SK-N-SH treated with all-trans-retinoic acid at 6 μM for 48 hours (cell line): ENCODE measurements at regions not wholly inside any gene's neighbourhood (a gene's known extent, or its start where the extent isn't known, plus 50 kb on each side); places are given as distances from the start of the nearest gene placed in this dataset.
"Not testable (repeated sequence)": the region's sequence is repeated elsewhere in the genome, so short reads cannot be mapped to it uniquely, and the experiment has no call there.

Experiments used
- ATAC-seq: fragments of 200-7000 bp; cut with Tn5 transposase; 3 replicates; pipeline ENCODE4 v1.9.1; 2020; ENCODE audit warnings: mild to moderate bottlenecking, moderate library complexity
- ARNTL ChIP-seq: fragments of 450-650 bp; formaldehyde crosslinking; IDR thresholded peaks from 2 replicates; pipeline ENCODE4 v1.5.0; 2020; ENCODE audit warnings: low read depth, mild to moderate bottlenecking, moderate library complexity, borderline replicate concordance
- BACH2 ChIP-seq: fragments of 250-450 bp; sonication (Bioruptor Pico); IDR thresholded peaks from 2 replicates; pipeline ENCODE4 v1.9.0; 2021; ENCODE audit warnings: mild to moderate bottlenecking, borderline replicate concordance
- CREB5 ChIP-seq: fragments of 250-450 bp; sonication (Bioruptor Pico); IDR thresholded peaks from 2 replicates; pipeline ENCODE4 v1.5.1; 2020; ENCODE audit warnings: low read depth, mild to moderate bottlenecking, moderate library complexity
- CSRNP3 ChIP-seq: fragments of 250-450 bp; sonication (Bioruptor Pico); IDR thresholded peaks from 2 replicates; pipeline ENCODE4 v1.5.1; 2021; ENCODE audit warnings: mild to moderate bottlenecking, moderate library complexity
- ESRRG ChIP-seq: fragments of 250-450 bp; sonication (Bioruptor Pico); IDR thresholded peaks from 2 replicates; pipeline ENCODE4 v1.6.1; 2021; ENCODE audit warnings: mild to moderate bottlenecking
- ISL1 ChIP-seq: fragments of 250-450 bp; sonication (Bioruptor Pico); IDR thresholded peaks from 2 replicates; pipeline ENCODE4 v2.1.2; 2022; ENCODE audit warnings: mild to moderate bottlenecking, moderate library complexity
- OSR1 ChIP-seq: fragments of 250-450 bp; sonication (Bioruptor Pico); IDR thresholded peaks from 2 replicates; pipeline ENCODE4 v1.8.0; 2022; ENCODE audit warnings: moderate library complexity, mild to moderate bottlenecking, inconsistent platforms
- PATZ1 ChIP-seq: fragments of 250-450 bp; sonication (Bioruptor Pico); IDR thresholded peaks from 2 replicates; pipeline ENCODE4 v1.8.0; 2020; ENCODE audit warnings: mild to moderate bottlenecking, moderate library complexity, borderline replicate concordance
- POU6F1 ChIP-seq: fragments of 250-450 bp; sonication (Bioruptor Pico); IDR thresholded peaks from 2 replicates; pipeline ENCODE4 v1.8.0; 2021; ENCODE audit warnings: low read depth, mild to moderate bottlenecking, moderate library complexity, borderline replicate concordance
- RARB ChIP-seq: fragments of 250-450 bp; sonication (Bioruptor Pico); IDR thresholded peaks from 2 replicates; pipeline ENCODE4 v1.8.0; 2021; ENCODE audit warnings: mild to moderate bottlenecking, moderate library complexity
- SNAI2 ChIP-seq: fragments of 250-450 bp; sonication (Bioruptor Pico); IDR thresholded peaks from 2 replicates; pipeline ENCODE4 v1.5.0; 2020; ENCODE audit warnings: mild to moderate bottlenecking, moderate library complexity
- TOX ChIP-seq: fragments of 250-450 bp; sonication (Bioruptor Pico); IDR thresholded peaks from 2 replicates; pipeline ENCODE4 v1.8.0; 2021; ENCODE audit warnings: mild to moderate bottlenecking, moderate library complexity, borderline replicate concordance
- TSHZ2 ChIP-seq: fragments of 250-450 bp; sonication (Bioruptor Pico); IDR thresholded peaks from 2 replicates; pipeline ENCODE4 v1.5.0; 2020; ENCODE audit warnings: mild to moderate bottlenecking, moderate library complexity
- ZFP3 ChIP-seq: fragments of 250-450 bp; sonication (Bioruptor Pico); IDR thresholded peaks from 2 replicates; pipeline ENCODE4 v1.5.0; 2020; ENCODE audit warnings: mild to moderate bottlenecking, moderate library complexity
- ZFP30 ChIP-seq: fragments of 450-650 bp; formaldehyde crosslinking; IDR thresholded peaks from 2 replicates; pipeline ENCODE4 v1.5.0; 2022; ENCODE audit warnings: mild to moderate bottlenecking, moderate library complexity
- ZNF565 ChIP-seq: fragments of 450-650 bp; formaldehyde crosslinking; conservative IDR thresholded peaks from 2 replicates; pipeline ENCODE4 v1.5.0; 2020; ENCODE audit warnings: low read depth, mild to moderate bottlenecking, moderate library complexity
- ZNF8 ChIP-seq: fragments of 450-650 bp; formaldehyde crosslinking; IDR thresholded peaks from 2 replicates; pipeline ENCODE4 v1.5.0; 2020; ENCODE audit warnings: mild to moderate bottlenecking, moderate library complexity

GRCh38 chr2:82007071-82007664, 1702.6 kb upstream of the LRRTM1 start:
- no peak for TF ChIP-seq TSHZ2 (CRISPR knock-in tag)
- no peak for TF ChIP-seq ZFP30 (CRISPR knock-in tag)
- TF ChIP-seq ZNF8 = no peak
- no peak for ATAC-seq

- not testable (repeated sequence) for ATAC-seq
Measured at GRCh38 chr2:82005889-82006288, 1701.3 kb upstream of the LRRTM1 start.

- TF ChIP-seq CSRNP3 (no peak), ZNF8 (no peak), ZFP3 (CRISPR knock-in tag) (no peak), CREB5 (CRISPR knock-in tag) (no peak), BACH2 (CRISPR knock-in tag) (no peak), ESRRG (CRISPR knock-in tag) (no peak), ZFP30 (CRISPR knock-in tag) (no peak), TOX (no peak), PATZ1 (CRISPR knock-in tag) (no peak), RARB (CRISPR knock-in tag) (no peak)
- no peak for ATAC-seq
Measured at GRCh38 chr2:82001614-82002013, 1697.1 kb upstream of the LRRTM1 start.

GRCh38 chr2:82000606-82001005, 1696.1 kb upstream of the LRRTM1 start:
- no peak for ATAC-seq
- TF ChIP-seq SNAI2 (CRISPR knock-in tag) (no peak), TOX (no peak)

- no peak for ATAC-seq
- no peak for TF ChIP-seq ESRRG (CRISPR knock-in tag)
- no peak for TF ChIP-seq TSHZ2 (CRISPR knock-in tag)
- no peak for TF ChIP-seq ZNF565 (CRISPR knock-in tag)
- no peak for TF ChIP-seq CREB5 (CRISPR knock-in tag)
- TF ChIP-seq POU6F1 (CRISPR knock-in tag) = no peak
- TF ChIP-seq BACH2 (CRISPR knock-in tag) = no peak
- TF ChIP-seq ISL1 = no peak
- no peak for TF ChIP-seq OSR1 (CRISPR knock-in tag)
- no peak for TF ChIP-seq ARNTL (CRISPR knock-in tag)
- no peak for TF ChIP-seq TOX
Measured at GRCh38 chr2:81996332-81996731, 1691.8 kb upstream of the LRRTM1 start.
